Stimulated activated effector memory CD8-positive, alpha-beta T cell treated with anti-CD3 and anti-CD28 coated beads, Interleukin-12 subunit alpha, Interleukin-12 subunit beta, amount 100 ng/mL, for 72 hours (primary cell): ENCODE measurements at regions not wholly inside any gene's neighbourhood (a gene's known extent, or its start where the extent isn't known, plus 50 kb on each side); places are given as distances from the start of the nearest gene placed in this dataset.

Source experiments
- ATAC-seq: fragments of 150-1000 bp; cut with Tn5 transposase; 2 replicates; pipeline ENCODE4 v1.10.0; 2021
- DNase-seq, 2 donors: peaks; one replicate each; pipeline ENCODE4 v3.0.0; 2021 to 2022; ENCODE audit warnings: low spot score in 2 of 2
- H3K27ac Mint-ChIP-seq: one replicate; pipeline ENCODE4 v1.8.0; 2022; ENCODE audit warnings: mild to moderate bottlenecking, mixed read lengths
- H3K36me3 Mint-ChIP-seq: one replicate; pipeline ENCODE4 v1.8.0; 2022; ENCODE audit warnings: mild to moderate bottlenecking, mixed read lengths
- H3K4me1 Mint-ChIP-seq: one replicate; pipeline ENCODE4 v1.8.0; 2022; ENCODE audit warnings: mixed read lengths
- H3K4me3 Mint-ChIP-seq: one replicate; pipeline ENCODE4 v1.8.0; 2022; ENCODE audit warnings: mild to moderate bottlenecking, mixed read lengths
- H3K9me3 Mint-ChIP-seq: one replicate; pipeline ENCODE4 v1.8.0; 2022; ENCODE audit warnings: mixed read lengths

- DNase-seq (no peak), ATAC-seq (no peak)
- Mint-ChIP-seq H3K27ac (no peak overlapping the region), H3K9me3 (peaks cover 9% of the 10 kb centered on the region), H3K4me1 (no peaks in the 10 kb centered on the region), H3K4me3 (no peak overlapping the region), H3K36me3 (no peaks in the 10 kb centered on the region)
These were observed 482.8 kb upstream of the ARRDC3 start for GRCh38 chr5:91865915-91866314.

GRCh38 chr5:91864962-91865361 is 481.8 kb upstream of the ARRDC3 start:
- Mint-ChIP-seq H3K36me3 (no peaks in the 10 kb centered on the region), H3K4me3 (no peak overlapping the region), H3K9me3 (peaks cover 9% of the 10 kb centered on the region), H3K27ac (no peak overlapping the region), H3K4me1 (no peaks in the 10 kb centered on the region)
- DNase-seq (no peak), ATAC-seq (no peak)

GRCh38 chr5:91851670-91852069 is 468.6 kb upstream of the ARRDC3 start:
- Mint-ChIP-seq H3K27ac (no peak overlapping the region), H3K4me1 (no peaks in the 10 kb centered on the region), H3K9me3 (no peaks in the 10 kb centered on the region), H3K36me3 (no peaks in the 10 kb centered on the region), H3K4me3 (no peak overlapping the region)
- ATAC-seq (no peak), DNase-seq (no peak)

GRCh38 chr5:91850031-91850430 is 466.9 kb upstream of the ARRDC3 start:
- no peaks in the 10 kb centered on the region for H3K4me1 Mint-ChIP-seq

GRCh38 chr5:91849069-91849468 is 466.0 kb upstream of the ARRDC3 start:
- no peak overlapping the region for H3K4me3 Mint-ChIP-seq
- no peak overlapping the region for H3K27ac Mint-ChIP-seq
- H3K4me1 Mint-ChIP-seq, result no peaks in the 10 kb centered on the region
- ATAC-seq (no peak), DNase-seq (no peak)
- no peaks in the 10 kb centered on the region for H3K36me3 Mint-ChIP-seq
- H3K9me3 Mint-ChIP-seq, result no peaks in the 10 kb centered on the region

More at GRCh38 chr5:91850031-91850430, 466.9 kb upstream of the ARRDC3 start:
- Mint-ChIP-seq H3K36me3 (no peaks in the 10 kb centered on the region), H3K27ac (no peak overlapping the region), H3K9me3 (no peaks in the 10 kb centered on the region), H3K4me3 (no peak overlapping the region)
- ATAC-seq (no peak), DNase-seq (no peak)

- Mint-ChIP-seq H3K9me3 (no peaks in the 10 kb centered on the region), H3K4me1 (no peaks in the 10 kb centered on the region), H3K36me3 (no peaks in the 10 kb centered on the region), H3K27ac (no peak overlapping the region), H3K4me3 (no peak overlapping the region)
- ATAC-seq (no peak), DNase-seq (no peak)
These were observed 465.3 kb upstream of the ARRDC3 start for GRCh38 chr5:91848453-91848852.

GRCh38 chr5:91841423-91841822 is 458.3 kb upstream of the ARRDC3 start:
- Mint-ChIP-seq H3K27ac (no peak overlapping the region), H3K36me3 (no peaks in the 10 kb centered on the region), H3K4me3 (no peak overlapping the region), H3K9me3 (peaks cover 2% of the 10 kb centered on the region), H3K4me1 (no peaks in the 10 kb centered on the region)
- no peak for ATAC-seq
- DNase-seq, result no peak

- Mint-ChIP-seq H3K9me3 (peaks cover 2% of the 10 kb centered on the region), H3K27ac (no peak overlapping the region), H3K4me1 (no peaks in the 10 kb centered on the region), H3K36me3 (no peaks in the 10 kb centered on the region), H3K4me3 (no peak overlapping the region)
- ATAC-seq, result no peak
- DNase-seq, result no peak
These were observed 457.3 kb upstream of the ARRDC3 start for GRCh38 chr5:91840412-91840811.

- H3K9me3 Mint-ChIP-seq, result peaks cover 2% of the 10 kb centered on the region
- no peak for ATAC-seq
- H3K27ac Mint-ChIP-seq, result no peak overlapping the region
- H3K4me1 Mint-ChIP-seq, result no peaks in the 10 kb centered on the region
- no peak for DNase-seq
- no peak overlapping the region for H3K4me3 Mint-ChIP-seq
- no peaks in the 10 kb centered on the region for H3K36me3 Mint-ChIP-seq
These were observed 456.6 kb upstream of the ARRDC3 start for GRCh38 chr5:91839721-91840120.

- ATAC-seq, result no peak
- no peaks in the 10 kb centered on the region for H3K4me1 Mint-ChIP-seq
These were observed 456.1 kb upstream of the ARRDC3 start for GRCh38 chr5:91839233-91839632.

GRCh38 chr5:91830361-91830953 is 447.3 kb upstream of the ARRDC3 start:
- DNase-seq (no peak), ATAC-seq (no peak)
- no peaks in the 10 kb centered on the region for H3K4me1 Mint-ChIP-seq
- H3K36me3 Mint-ChIP-seq, result no peaks in the 10 kb centered on the region
- H3K4me3 Mint-ChIP-seq, result no peak overlapping the region
- H3K27ac Mint-ChIP-seq, result no peak overlapping the region
- peaks cover 6% of the 10 kb centered on the region for H3K9me3 Mint-ChIP-seq

More at GRCh38 chr5:91839233-91839632, 456.1 kb upstream of the ARRDC3 start:
- H3K4me3 Mint-ChIP-seq, result no peak overlapping the region
- H3K9me3 Mint-ChIP-seq, result peaks cover 4% of the 10 kb centered on the region
- no peak for DNase-seq
- no peaks in the 10 kb centered on the region for H3K36me3 Mint-ChIP-seq
- no peak overlapping the region for H3K27ac Mint-ChIP-seq

GRCh38 chr5:91825618-91826017 is 442.5 kb upstream of the ARRDC3 start:
- H3K4me3 Mint-ChIP-seq, result no peak overlapping the region
- H3K36me3 Mint-ChIP-seq, result no peaks in the 10 kb centered on the region
- no peaks in the 10 kb centered on the region for H3K9me3 Mint-ChIP-seq
- ATAC-seq, result no peak
- no peak for DNase-seq
- no peak overlapping the region for H3K27ac Mint-ChIP-seq
- H3K4me1 Mint-ChIP-seq, result no peaks in the 10 kb centered on the region

GRCh38 chr5:91824406-91824805 is 441.3 kb upstream of the ARRDC3 start:
- H3K4me1 Mint-ChIP-seq, result no peaks in the 10 kb centered on the region
- no peak for ATAC-seq
- peaks cover 4% of the 10 kb centered on the region for H3K9me3 Mint-ChIP-seq
- no peaks in the 10 kb centered on the region for H3K36me3 Mint-ChIP-seq
- no peak for DNase-seq
- no peak overlapping the region for H3K27ac Mint-ChIP-seq
- H3K4me3 Mint-ChIP-seq, result no peak overlapping the region

GRCh38 chr5:91820874-91821273 is 437.8 kb upstream of the ARRDC3 start:
- DNase-seq, result no peak
- H3K4me1 Mint-ChIP-seq, result no peaks in the 10 kb centered on the region
- H3K9me3 Mint-ChIP-seq, result peaks cover 4% of the 10 kb centered on the region
- H3K4me3 Mint-ChIP-seq, result no peak overlapping the region
- no peaks in the 10 kb centered on the region for H3K36me3 Mint-ChIP-seq
- H3K27ac Mint-ChIP-seq, result no peak overlapping the region
- no peak for ATAC-seq

- Mint-ChIP-seq H3K4me3 (no peak overlapping the region), H3K27ac (no peak overlapping the region), H3K36me3 (no peaks in the 10 kb centered on the region), H3K4me1 (no peaks in the 10 kb centered on the region), H3K9me3 (peaks cover 8% of the 10 kb centered on the region)
- no peak for DNase-seq
- ATAC-seq, result no peak
These were observed 433.6 kb upstream of the ARRDC3 start for GRCh38 chr5:91816681-91817080.

GRCh38 chr5:91797576-91797975 is 414.5 kb upstream of the ARRDC3 start:
- ATAC-seq (no peak), DNase-seq (no peak)
- no peak overlapping the region for H3K27ac Mint-ChIP-seq
- H3K9me3 Mint-ChIP-seq, result peaks cover 15% of the 10 kb centered on the region
- no peaks in the 10 kb centered on the region for H3K4me1 Mint-ChIP-seq
- H3K36me3 Mint-ChIP-seq, result no peaks in the 10 kb centered on the region
- H3K4me3 Mint-ChIP-seq, result no peak overlapping the region
